ENCODE measurements at regions not wholly inside any gene's neighbourhood (a gene's known extent, or its start where the extent isn't known, plus 50 kb on each side); places are given as distances from the start of the nearest gene placed in this dataset.

GRCh38 chr7:155224116-155224811 is 73.4 kb upstream of the INSIG1 start:
- TF ChIP-seq CTCF (IDR thresholded peaks at IDR 0.05; ENCODE audit: low read depth, low read length): no peak
- no peak overlapping the region for H3K4me3 ChIP-seq (replicated peaks in 1 of 2; ENCODE audit: low read depth in 2 of 2, low read length in 2 of 2)
- DNase-seq (ENCODE audit: low read depth in 2 of 2): no peak

GRCh38 chr7:155225095-155225494 is 72.6 kb upstream of the INSIG1 start:
- no peak for DNase-seq (ENCODE audit: low read depth in 2 of 2)
- TF ChIP-seq CTCF (IDR thresholded peaks at IDR 0.05; ENCODE audit: low read depth, low read length): no peak
- no peak overlapping the region for H3K4me3 ChIP-seq (replicated peaks in 1 of 2; ENCODE audit: low read depth in 2 of 2, low read length in 2 of 2)

GRCh38 chr7:155225516-155225915 is 72.2 kb upstream of the INSIG1 start:
- no peak for DNase-seq (ENCODE audit: low read depth in 2 of 2)

GRCh38 chr7:155226261-155227003 is 71.2 kb upstream of the INSIG1 start:
- no peak for TF ChIP-seq CTCF (IDR thresholded peaks at IDR 0.05; ENCODE audit: low read depth, low read length)

More at GRCh38 chr7:155225516-155225915, 72.2 kb upstream of the INSIG1 start:
- no peak for TF ChIP-seq CTCF (IDR thresholded peaks at IDR 0.05; ENCODE audit: low read depth, low read length)
- no peak overlapping the region for H3K4me3 ChIP-seq (replicated peaks in 1 of 2; ENCODE audit: low read depth in 2 of 2, low read length in 2 of 2)

GRCh38 chr7:155227004-155227787 is 70.5 kb upstream of the INSIG1 start:
- no peak overlapping the region for H3K4me3 ChIP-seq (replicated peaks in 1 of 2; ENCODE audit: low read depth in 2 of 2, low read length in 2 of 2)
- no peak for DNase-seq (ENCODE audit: low read depth in 2 of 2)
- no peak for TF ChIP-seq CTCF (IDR thresholded peaks at IDR 0.05; ENCODE audit: low read depth, low read length)

More at GRCh38 chr7:155226261-155227003, 71.2 kb upstream of the INSIG1 start:
- no peak for DNase-seq (ENCODE audit: low read depth in 2 of 2)
- no peak overlapping the region for H3K4me3 ChIP-seq (replicated peaks in 1 of 2; ENCODE audit: low read depth in 2 of 2, low read length in 2 of 2)

GRCh38 chr7:155227788-155228458 is 69.8 kb upstream of the INSIG1 start:
- no peak overlapping the region for H3K4me3 ChIP-seq (replicated peaks in 1 of 2; ENCODE audit: low read depth in 2 of 2, low read length in 2 of 2)
- no peak for TF ChIP-seq CTCF (IDR thresholded peaks at IDR 0.05; ENCODE audit: low read depth, low read length)
- no peak for DNase-seq (ENCODE audit: low read depth in 2 of 2)
